NB4 (cell line): ENCODE measurements at regions not wholly inside any gene's neighbourhood (a gene's known extent, or its start where the extent isn't known, plus 50 kb on each side); places are given as distances from the start of the nearest gene placed in this dataset.

Experiments used
- DNase-seq: peaks from one replicate; pipeline ENCODE4 v3.0.0; 2010; ENCODE audit warnings: low read depth
- H3K4me3 ChIP-seq: one replicate; pipeline ENCODE4 v1.5.1; 2011; ENCODE audit warnings: mild to moderate bottlenecking, low read depth, low read length, moderate library complexity
- CTCF ChIP-seq: IDR thresholded peaks from one replicate; pipeline ENCODE4 v1.5.1; 2012; ENCODE audit warnings: low read depth, low read length
- MAX ChIP-seq: IDR thresholded peaks from 2 replicates; pipeline ENCODE4 v1.6.1; 2011; ENCODE audit warnings: low read depth, low read length
- MYC ChIP-seq: IDR thresholded peaks from 2 replicates; pipeline ENCODE4 v1.6.1; 2011; ENCODE audit warnings: low read depth, low read length
- POLR2A ChIP-seq: IDR thresholded peaks from 2 replicates; pipeline ENCODE4 v1.6.1; 2011; ENCODE audit warnings: mild to moderate bottlenecking; ENCODE audit not compliant: insufficient read length; ENCODE audit errors: extremely low read depth

GRCh38 chr1:199955235-199955634, 72.3 kb upstream of the NR5A2 start:
- DNase-seq: no peak
- TF ChIP-seq MYC: no peak
- TF ChIP-seq MAX: no peak
- no peak for TF ChIP-seq CTCF
- no peak for TF ChIP-seq POLR2A
- no peak overlapping the region for H3K4me3 ChIP-seq

GRCh38 chr1:199956005-199956404, 71.5 kb upstream of the NR5A2 start:
- no peak overlapping the region for H3K4me3 ChIP-seq
- no peak for DNase-seq
- TF ChIP-seq CTCF (no peak), MYC (no peak), MAX (no peak), POLR2A (no peak)

- no peak overlapping the region for H3K4me3 ChIP-seq
- TF ChIP-seq CTCF: no peak
- TF ChIP-seq MAX: no peak
- no peak for TF ChIP-seq POLR2A
- no peak for TF ChIP-seq MYC
- DNase-seq: no peak
These were observed 68.3 kb upstream of the NR5A2 start for GRCh38 chr1:199959033-199959774.

GRCh38 chr1:199959775-199960110, 67.8 kb upstream of the NR5A2 start:
- DNase-seq: no peak
- TF ChIP-seq MAX: no peak
- no peak for TF ChIP-seq POLR2A
- TF ChIP-seq MYC: no peak
- TF ChIP-seq CTCF: no peak

GRCh38 chr1:199970125-199970524, 57.4 kb upstream of the NR5A2 start:
- no peak overlapping the region for H3K4me3 ChIP-seq
- TF ChIP-seq CTCF: no peak
- TF ChIP-seq POLR2A: no peak
- no peak for TF ChIP-seq MAX
- TF ChIP-seq MYC: no peak
- no peak for DNase-seq

More at GRCh38 chr1:199959775-199960110, 67.8 kb upstream of the NR5A2 start:
- no peak overlapping the region for H3K4me3 ChIP-seq
